Adrenal gland (tissue), 9 donors: ENCODE measurements at regions not wholly inside any gene's neighbourhood (a gene's known extent, or its start where the extent isn't known, plus 50 kb on each side); places are given as distances from the start of the nearest gene placed in this dataset.

Source experiments
- DNase-seq, 7 donors: peaks; one replicate each; pipeline ENCODE4 v3.0.0-alpha.2; 2019 to 2020
- H3K27ac ChIP-seq, 5 donors: fragments of 200-600 bp; sonication (generic) in 4 of 5; 1 replicate in 3 of 5; 2 replicates in 2 of 5; pipeline versions ENCODE4 v1.5.1 to v1.8.0; 2016 to 2020; ENCODE audit warnings: mild to moderate bottlenecking in 1 of 5
- H3K27me3 ChIP-seq: fragments of 200-600 bp; 2 replicates; pipeline ENCODE4 v1.8.0; 2021
- H3K36me3 ChIP-seq, 2 donors: fragments of 200-600 bp; replicated peaks in 1 of 2; 1 replicate in 1 of 2; 2 replicates in 1 of 2; pipeline versions ENCODE4 v1.5.1 to v1.8.0; 2018 to 2022
- H3K4me1 ChIP-seq, 2 donors: fragments of 200-600 bp; replicated peaks in 1 of 2; 1 replicate in 1 of 2; 2 replicates in 1 of 2; pipeline versions ENCODE4 v1.5.1 to v1.8.0; 2018 to 2021
- H3K4me3 ChIP-seq, 4 donors: fragments of 200-600 bp; sonication (generic) in 3 of 4; one replicate each; pipeline ENCODE4 v1.5.1; 2016 to 2018
- H3K9me3 ChIP-seq, 3 donors: fragments of 200-600 bp; sonication (generic) in 1 of 3; replicated peaks in 1 of 3; 1 replicate in 2 of 3; 2 replicates in 1 of 3; pipeline versions ENCODE4 v1.5.1 to v1.8.0; 2016 to 2021
- CTCF ChIP-seq, 6 experiments: fragments of 450-650 bp in 4 of 6; fragments of 200-600 bp in 2 of 6; sonication (generic) in 1 of 6; IDR thresholded peaks; 1 replicate in 5 of 6; 2 replicates in 1 of 6; pipeline versions ENCODE4 v1.5.1 to v1.8.0; 2016 to 2021; ENCODE audit warnings: antibody characterized with exemption in 6 of 6, mild to moderate bottlenecking in 2 of 6, moderate library complexity in 1 of 6
- POLR2A ChIP-seq, 2 donors: fragments of 450-650 bp; IDR thresholded peaks; one replicate each; pipeline ENCODE4 v1.6.1; 2017; ENCODE audit warnings: antibody characterized with exemption in 2 of 2, mild to moderate bottlenecking in 2 of 2, moderate library complexity in 1 of 2
- WGBS, 4 donors: extraction: QIAGEN DNeasy Blood & Tissue Kit in 2 of 4; methylation state at CpG; one replicate each; pipeline versions ENCODE4 v1.1.5 to v1.1.7; 2013 to 2017; 5-methylcytosine and 5-hydroxymethylcytosine counted together
- intact Hi-C, 2 donors: fragments of 100-400 bp; cut with DNase I; formaldehyde crosslinking; loops; one replicate each; pipeline versions ENCODE4 v1.14.1 to v1.15.0; 2022 to 2023
- donor health status: healthy with polysubstance abuse.
- donor health status: Bipolar disorder and iron deficiency.
- donor health status: DM: yes; HTN: yes; CAD: no.
- donor health status: DM: no; HTN: no; CAD: no.
- donor health status: DM: no; HTN: no; CAD: no.

DNA sequence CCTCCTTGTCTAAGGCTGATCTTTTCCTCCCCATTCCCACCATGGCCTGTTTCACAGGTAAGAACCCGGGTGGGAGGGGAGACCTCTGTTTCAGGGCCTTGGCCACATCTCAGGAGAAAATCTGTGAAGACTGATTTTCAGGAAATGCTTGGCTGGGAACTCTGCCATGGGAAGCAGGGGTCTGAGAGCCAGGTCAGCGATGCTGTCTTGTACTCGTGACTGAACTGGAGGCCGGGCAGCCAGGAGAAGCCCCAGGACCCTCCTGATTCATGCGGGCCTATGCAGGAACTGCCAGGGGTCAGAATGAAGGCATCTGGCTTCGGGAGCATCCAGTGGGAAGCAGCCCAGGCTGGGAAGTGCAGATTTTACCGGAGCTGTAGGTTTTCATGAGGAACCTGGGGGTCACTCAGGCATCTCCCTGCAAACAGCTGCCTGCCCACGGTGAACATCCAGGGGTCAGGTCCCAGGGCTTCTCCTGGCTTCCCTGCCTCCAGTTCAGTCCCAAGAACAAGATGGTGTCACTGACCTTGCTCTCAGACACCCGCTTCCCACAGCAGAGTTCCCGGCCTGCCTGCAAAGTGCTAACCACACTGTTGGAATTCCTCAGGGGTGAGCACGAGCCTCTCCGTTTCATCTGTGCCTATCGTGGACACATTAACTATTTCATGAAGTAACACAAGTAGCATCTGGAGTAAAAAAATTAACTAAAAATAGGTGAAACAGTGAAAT is 90.2 kb upstream of the SULF2 start:
- H3K27me3 ChIP-seq, result peaks cover 3% of the 10 kb centered on the region
- intact Hi-C loops, result no loop called here
- no peak overlapping the region for H3K4me3 ChIP-seq
- no peaks in the 10 kb centered on the region for H3K9me3 ChIP-seq
- peak in 1 of 7 donors; percentile 8 for DNase-seq
- WGBS, 4 donors, result 62 to 70% (median 67%) methylated on average over 11 to 13 of the region's 13 CpGs
- H3K27ac ChIP-seq, result no peak overlapping the region
- H3K36me3 ChIP-seq, result no peaks in the 10 kb centered on the region
- no peaks in the 10 kb centered on the region for H3K4me1 ChIP-seq
- no peak for TF ChIP-seq POLR2A (IDR thresholded peaks at IDR 0.05)

GRCh38 chr20:47872341-47872740 is 87.1 kb upstream of the SULF2 start:
- H3K9me3 ChIP-seq, result no peaks in the 10 kb centered on the region
- no peak for DNase-seq
- no peaks in the 10 kb centered on the region for H3K4me1 ChIP-seq
- no peak overlapping the region for H3K27ac ChIP-seq
- peaks cover 3% of the 10 kb centered on the region for H3K27me3 ChIP-seq
- H3K36me3 ChIP-seq, result no peaks in the 10 kb centered on the region
- H3K4me3 ChIP-seq, result no peak overlapping the region
- TF ChIP-seq CTCF (IDR thresholded peaks at IDR 0.05) (no peak), POLR2A (IDR thresholded peaks at IDR 0.05) (no peak)
- WGBS, 4 donors, result 74 to 79% (median 77%) methylated on average over 9 of the region's 9 CpGs
- intact Hi-C loops, result no loop called here

DNA sequence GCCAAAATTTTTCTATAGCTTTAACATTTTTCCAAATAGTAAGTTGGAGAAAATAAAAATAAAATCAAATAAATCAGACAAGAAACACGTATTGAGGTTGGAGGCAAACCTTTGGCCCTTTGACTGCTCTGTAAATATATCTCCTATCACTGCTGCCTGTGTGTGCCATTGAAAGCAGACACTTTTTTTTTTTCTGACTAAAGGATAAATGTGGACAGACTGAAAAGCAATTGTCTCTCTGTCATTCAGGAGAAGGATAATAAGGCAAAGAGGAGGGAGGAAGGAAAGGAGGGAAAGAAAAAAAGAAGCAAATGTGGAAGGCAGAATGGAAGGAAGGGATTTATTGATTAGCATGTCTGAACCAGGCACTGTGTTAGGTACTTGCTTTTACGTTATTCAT is 85.2 kb upstream of the SULF2 start:
- WGBS, 4 donors, result 82 to 94% (median 87%) methylated on average over 2 of the region's 2 CpGs
- H3K9me3 ChIP-seq, result no peaks in the 10 kb centered on the region
- intact Hi-C loops, result no loop called here

DNA sequence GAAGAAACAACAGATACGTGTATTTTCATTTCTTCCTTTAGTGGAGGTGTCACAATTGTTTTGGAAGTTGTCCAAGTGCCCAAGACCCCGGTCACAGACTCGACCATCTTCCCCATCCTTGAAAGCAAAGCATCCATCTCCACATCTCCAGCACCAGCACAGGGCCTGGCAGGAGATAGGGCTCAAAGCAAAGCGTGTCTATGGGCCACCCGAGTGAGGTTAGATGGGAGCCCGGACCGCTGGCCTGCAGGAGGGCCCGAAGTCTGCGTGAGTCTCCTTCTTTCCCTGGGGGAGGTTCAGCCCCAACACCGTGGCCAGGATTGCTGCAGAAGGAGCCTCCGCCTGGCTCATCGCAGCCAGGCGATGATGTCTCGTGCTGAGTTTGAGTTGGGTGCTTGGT is 83.5 kb upstream of the SULF2 start:
- DNase-seq, result no peak
- intact Hi-C loops, result no loop called here
- WGBS, 4 donors, result 78 to 89% (median 88%) methylated on average over 12 to 14 of the region's 14 CpGs

More for the DNA sequence above, 85.2 kb upstream of the SULF2 start:
- H3K36me3 ChIP-seq, result no peaks in the 10 kb centered on the region
- H3K27ac ChIP-seq, result no peak overlapping the region
- H3K4me3 ChIP-seq, result no peak overlapping the region
- no peaks in the 10 kb centered on the region for H3K4me1 ChIP-seq
- peaks cover 3% of the 10 kb centered on the region for H3K27me3 ChIP-seq
- no peak for DNase-seq
- TF ChIP-seq CTCF (IDR thresholded peaks at IDR 0.05) (no peak), POLR2A (IDR thresholded peaks at IDR 0.05) (no peak)

More for the DNA sequence above, 83.5 kb upstream of the SULF2 start:
- no peaks in the 10 kb centered on the region for H3K9me3 ChIP-seq
- TF ChIP-seq POLR2A (IDR thresholded peaks at IDR 0.05) (no peak), CTCF (IDR thresholded peaks at IDR 0.05) (no peak)
- no peaks in the 10 kb centered on the region for H3K36me3 ChIP-seq
- H3K27me3 ChIP-seq, result peaks cover 3% of the 10 kb centered on the region
- no peak overlapping the region for H3K27ac ChIP-seq
- H3K4me1 ChIP-seq, result no peaks in the 10 kb centered on the region
- H3K4me3 ChIP-seq, result no peak overlapping the region
